NK-92 treated with Interleukin-12 subunit alpha and Interleukin-12 subunit beta, amount 100 ng/mL, for 24 hours (cell line): ENCODE measurements at regions not wholly inside any gene's neighbourhood (a gene's known extent, or its start where the extent isn't known, plus 50 kb on each side); places are given as distances from the start of the nearest gene placed in this dataset.
"Not testable (repeated sequence)": the region's sequence is repeated elsewhere in the genome, so short reads cannot be mapped to it uniquely, and the experiment has no call there.

Experiments
- DNase-seq: peaks from one replicate; lab custom pipeline; 2025; lab: John Stamatoyannopoulos, UW

DNA sequence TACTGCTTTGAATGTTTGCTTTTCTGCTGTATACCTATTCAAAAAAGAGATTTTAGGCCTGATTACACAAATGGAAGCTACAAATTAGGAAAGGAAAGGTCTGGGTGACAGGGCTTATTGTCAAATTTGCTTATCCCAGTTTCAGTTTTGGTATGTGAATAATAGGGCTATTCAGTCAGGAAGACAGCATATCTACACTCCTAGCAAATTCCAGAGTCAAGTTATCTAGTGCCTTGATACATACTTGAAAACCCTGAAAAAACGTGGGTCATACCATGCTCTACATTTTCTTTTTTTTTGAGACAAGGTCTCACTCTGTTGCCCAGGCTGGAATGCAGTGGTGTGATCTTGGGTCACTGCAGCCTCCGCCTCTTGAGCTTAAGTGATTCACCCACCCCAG lies 59.2 kb upstream of the CCDC180 start:
- not testable (repeated sequence) for DNase-seq

GRCh38 chr9:97243606-97244005 lies 63.9 kb upstream of the CCDC180 start:
- no peak for DNase-seq

- not testable (repeated sequence) for DNase-seq
These were observed 66.0 kb upstream of the CCDC180 start for GRCh38 chr9:97241430-97241829.

- DNase-seq: peak; percentile 23
These were observed 69.2 kb upstream of the CCDC180 start for GRCh38 chr9:97237951-97238889.

- no peak for DNase-seq
These were observed 70.1 kb upstream of the CCDC180 start for GRCh38 chr9:97237311-97237786.

DNA sequence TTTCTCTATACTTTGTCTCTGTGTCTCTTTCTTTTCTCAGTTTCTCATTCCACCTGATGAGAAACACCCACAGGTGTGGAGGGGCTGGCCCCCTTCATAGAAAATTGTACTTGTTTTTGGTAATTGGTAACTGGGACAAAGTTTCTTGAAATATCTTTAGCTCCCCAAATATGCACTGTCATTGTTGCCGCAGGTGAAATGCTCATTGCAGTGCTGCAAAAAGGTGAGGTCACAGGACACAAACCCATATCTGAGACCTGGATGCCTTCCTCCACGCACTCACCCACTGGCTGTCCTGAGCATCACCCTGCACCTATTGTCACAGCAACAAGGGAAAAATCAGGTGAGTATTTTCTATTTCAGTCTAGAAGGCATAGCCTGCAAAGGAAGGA lies 74.5 kb upstream of the CCDC180 start:
- not testable (repeated sequence) for DNase-seq

GRCh38 chr9:97232060-97233008 lies 75.1 kb upstream of the CCDC180 start:
- not testable (repeated sequence) for DNase-seq

- DNase-seq: not testable (repeated sequence)
These were observed 85.1 kb upstream of the CCDC180 start for GRCh38 chr9:97222393-97222792.

DNA sequence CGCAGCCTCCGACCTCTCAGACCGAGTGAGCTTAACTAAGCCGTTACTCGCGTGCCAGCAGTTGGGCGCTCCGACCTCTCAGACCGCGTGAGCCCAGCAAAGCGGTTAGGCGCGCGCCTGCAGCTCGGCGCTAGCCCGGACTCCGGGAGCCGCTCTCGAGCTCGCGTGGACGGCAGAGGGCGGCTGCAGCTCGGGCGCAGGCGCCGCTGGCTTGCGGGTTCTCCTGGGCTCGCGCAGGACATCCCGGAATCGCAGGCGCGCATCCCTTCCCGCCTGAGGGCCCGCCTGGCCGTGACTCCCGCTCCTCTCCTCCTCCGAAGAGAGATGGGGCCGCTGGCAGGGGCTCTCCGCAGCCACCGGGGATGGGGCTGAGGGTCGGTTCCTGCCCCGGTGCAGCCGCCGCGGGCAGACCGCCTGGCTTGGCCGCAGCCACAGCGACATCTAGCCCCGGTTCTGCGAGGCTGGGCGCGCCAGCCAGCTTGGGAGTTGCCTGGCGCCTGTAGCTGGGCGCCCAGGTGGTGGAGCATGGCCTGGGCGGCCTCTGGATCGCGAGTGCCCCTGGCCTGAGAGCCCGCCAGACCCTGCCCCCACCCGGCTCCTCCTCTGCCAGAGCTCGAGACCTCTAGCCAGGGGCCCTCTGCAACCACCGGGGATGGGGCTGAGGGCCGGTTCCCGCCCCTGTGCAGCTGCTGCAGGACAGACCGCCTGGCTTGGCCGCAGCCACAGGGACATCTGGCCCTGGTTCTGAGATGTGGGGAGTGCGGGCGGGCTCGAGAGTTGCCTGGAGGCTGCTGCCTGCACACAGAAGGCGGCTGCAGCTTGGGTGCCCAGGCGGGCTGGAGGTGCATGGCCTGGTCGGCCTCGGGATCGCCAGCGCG lies 85.7 kb upstream of the CCDC180 start:
- not testable (repeated sequence) for DNase-seq

- no peak for DNase-seq
These were observed 86.5 kb upstream of the CCDC180 start for GRCh38 chr9:97220894-97221477.

- not testable (repeated sequence) for DNase-seq
These were observed 87.1 kb upstream of the CCDC180 start for GRCh38 chr9:97220396-97220795.

DNA sequence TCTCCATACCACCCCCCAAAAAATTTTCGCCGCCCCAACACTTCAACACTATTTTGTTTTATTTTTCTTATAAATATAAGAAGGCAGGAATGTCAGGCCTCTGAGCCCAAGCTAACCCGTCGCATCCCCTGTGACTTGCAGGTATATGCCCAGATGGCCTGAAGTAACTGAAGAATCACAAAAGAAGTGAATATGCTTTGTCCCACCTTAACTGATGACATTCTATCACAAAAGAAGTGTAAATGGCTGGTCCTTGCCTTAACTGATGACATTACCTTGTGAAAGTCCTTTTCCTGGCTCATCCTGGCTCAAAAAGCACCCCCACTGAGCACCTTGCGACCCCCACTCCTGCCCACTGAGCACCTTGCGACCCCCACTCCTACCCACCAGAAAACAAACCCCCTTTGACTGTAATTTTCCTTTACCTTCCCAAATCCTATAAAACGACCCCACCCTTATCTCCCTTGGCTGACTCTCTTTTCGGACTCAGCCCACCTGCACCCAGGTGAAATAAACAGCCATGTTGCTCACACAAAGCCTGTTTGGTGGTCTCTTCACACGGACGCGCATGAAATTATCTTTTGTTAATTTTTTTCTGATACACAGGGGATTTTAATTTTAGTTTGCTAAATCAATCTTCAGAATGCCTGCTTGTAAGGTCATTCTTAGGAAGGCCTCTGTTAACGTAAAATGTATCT lies 87.9 kb upstream of the CCDC180 start:
- DNase-seq: not testable (repeated sequence)

- not testable (repeated sequence) for DNase-seq
These were observed 92.3 kb upstream of the CCDC180 start for GRCh38 chr9:97215127-97215526.

- not testable (repeated sequence) for DNase-seq
These were observed 92.9 kb upstream of the CCDC180 start for GRCh38 chr9:97214556-97214955.

GRCh38 chr9:97199683-97200082 lies 107.8 kb upstream of the CCDC180 start:
- DNase-seq: not testable (repeated sequence)

DNA sequence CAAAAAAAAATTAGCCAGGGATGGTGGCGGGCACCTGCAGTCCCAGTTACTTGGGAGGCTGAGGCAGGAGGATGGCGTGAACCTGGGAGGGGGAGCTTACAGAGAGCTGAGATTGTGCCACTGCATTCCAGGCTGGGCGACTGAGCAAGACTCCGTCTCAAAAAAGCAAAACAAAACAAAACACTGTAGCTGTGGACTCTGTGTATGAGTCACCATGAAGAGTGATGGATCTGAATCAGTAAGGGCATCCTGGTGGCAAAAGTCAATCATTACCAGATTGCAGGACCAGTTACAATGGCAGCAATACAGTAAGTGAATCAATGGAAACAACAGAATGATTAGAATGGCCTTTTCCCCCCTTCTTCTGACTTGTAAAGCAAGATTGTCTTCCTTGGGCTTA lies 113.7 kb upstream of the CCDC180 start:
- not testable (repeated sequence) for DNase-seq

DNA sequence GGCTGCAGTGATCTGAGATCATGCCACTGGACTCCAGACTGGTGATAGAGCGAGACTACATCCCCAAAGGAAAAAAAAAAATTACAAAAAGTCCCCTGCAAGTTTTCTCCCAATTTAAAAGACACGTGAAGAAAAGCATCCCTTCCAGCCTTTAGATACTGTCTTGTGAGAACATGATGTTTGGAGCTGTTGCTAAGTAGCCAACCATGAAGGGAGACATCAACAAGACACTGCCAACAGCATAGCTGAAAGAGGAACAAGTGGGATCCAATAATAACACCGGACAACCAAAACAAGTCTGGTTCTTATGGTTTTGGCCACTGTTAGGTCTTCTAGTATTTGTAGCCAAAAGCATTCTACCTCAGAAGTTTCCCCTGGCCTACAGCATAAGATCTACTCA lies 118.9 kb upstream of the CCDC180 start:
- DNase-seq: no peak

GRCh38 chr9:97187706-97188105 lies 119.8 kb upstream of the CCDC180 start:
- DNase-seq: not testable (repeated sequence)

- no peak for DNase-seq
These were observed 121.0 kb upstream of the CCDC180 start for GRCh38 chr9:97186493-97186892.

- DNase-seq: not testable (repeated sequence)
These were observed 124.9 kb upstream of the CCDC180 start for GRCh38 chr9:97182532-97182931.
